ENCODE measurements at regions not wholly inside any gene's neighbourhood (a gene's known extent, or its start where the extent isn't known, plus 50 kb on each side); places are given as distances from the start of the nearest gene placed in this dataset.

GRCh38 chr13:37303606-37304005 is 198.1 kb upstream of the CSNK1A1L start:
- DNase-seq (ENCODE audit: low read depth in 1 of 2, low spot score in 1 of 2) = no peak
- Histone ChIP-seq H3K4me3 (no peak overlapping the region), H3K4me2 (no peak overlapping the region), H3K27ac (no peak overlapping the region), H3K9me3 (no peaks in the 10 kb centered on the region), H3K4me1 (no peaks in the 10 kb centered on the region)
- ChIA-PET CTCF (no interaction called here), POLR2A (no interaction called here)
- TF ChIP-seq ZNF302 (CRISPR knock-in tag; IDR thresholded peaks at IDR 0.05) (no peak), POLR2AphosphoS2 (conservative IDR thresholded peaks at IDR 0.05; ENCODE audit: low read length) (no peak), HDAC2 (IDR thresholded peaks at IDR 0.05) (no peak)
- no peak for ATAC-seq
- no peak for FAIRE-seq
- 7% methylated on average over 2 of the region's 2 CpGs for WGBS (ENCODE audit: missing lambda C conversion rate)

DNA sequence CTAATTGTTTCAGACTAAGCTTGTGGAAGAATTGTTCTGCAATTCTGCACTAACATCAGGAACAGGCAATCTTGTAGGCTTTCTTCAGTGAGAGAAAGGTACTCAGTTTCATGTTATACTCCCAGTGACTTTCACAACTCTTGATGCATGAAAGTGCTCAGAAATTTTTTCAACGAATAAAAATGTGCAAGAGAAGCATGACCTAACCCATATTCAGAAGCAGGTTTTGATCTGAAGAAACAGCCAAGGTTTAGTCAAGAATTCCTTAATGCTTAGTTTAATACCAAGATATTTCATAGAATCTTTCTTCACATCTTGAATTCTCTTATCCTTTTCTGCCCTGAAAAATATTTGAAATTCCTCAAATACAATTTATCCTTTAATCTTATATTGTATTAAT is 197.2 kb upstream of the CSNK1A1L start:
- Histone ChIP-seq H3K4me1 (no peaks in the 10 kb centered on the region), H3K4me2 (no peak overlapping the region), H3K27ac (no peak overlapping the region), H3K4me3 (no peak overlapping the region), H3K9me3 (no peaks in the 10 kb centered on the region)
- TF ChIP-seq ZFP36 (IDR thresholded peaks at IDR 0.05; ENCODE audit: borderline replicate concordance, partially characterized antibody) (no peak), ZNF302 (CRISPR knock-in tag; IDR thresholded peaks at IDR 0.05) (no peak), TP53 (CRISPR knock-in tag; IDR thresholded peaks at IDR 0.05) (no peak), PHF8 (IDR thresholded peaks at IDR 0.05; ENCODE audit: borderline replicate concordance, low read depth) (no peak), CEBPB (IDR thresholded peaks at IDR 0.05) (no peak), GATA3 (IDR thresholded peaks at IDR 0.05; ENCODE audit: borderline replicate concordance) (no peak)
- CTCF ChIA-PET = no interaction called here
- FAIRE-seq (no peak), DNase-seq (ENCODE audit: low read depth in 1 of 2, low spot score in 1 of 2) (no peak), ATAC-seq (no peak)
- WGBS (ENCODE audit: missing lambda C conversion rate) = 0% methylated on average over 1 of the region's 1 CpG
- POLR2A ChIA-PET = no interaction called here

DNA sequence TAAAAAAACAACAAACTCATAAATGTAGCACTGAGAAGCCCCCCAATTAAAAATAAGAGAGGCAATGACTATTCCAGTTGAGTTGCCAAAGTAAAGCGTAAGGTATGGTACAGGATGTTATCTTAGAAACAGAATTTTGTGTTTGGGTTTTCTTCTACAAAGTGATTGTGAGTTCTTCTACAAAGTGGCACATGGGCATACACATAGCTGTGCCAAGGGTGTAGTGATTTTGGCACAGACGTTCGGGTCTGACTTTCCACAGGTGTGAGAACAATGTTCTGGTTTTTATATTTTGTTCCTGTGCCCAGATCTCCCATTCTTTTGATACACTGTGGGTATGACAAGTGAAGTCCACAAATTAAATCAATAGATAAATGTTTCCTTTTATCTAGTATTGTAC is 190.1 kb upstream of the CSNK1A1L start:
- FAIRE-seq (no peak), DNase-seq (ENCODE audit: low read depth in 1 of 2, low spot score in 1 of 2) (no peak), ATAC-seq (no peak)
- Histone ChIP-seq H3K4me1 (no peaks in the 10 kb centered on the region), H3K9me3 (no peaks in the 10 kb centered on the region), H3K4me3 (no peak overlapping the region), H3K27ac (no peak overlapping the region), H3K4me2 (no peak overlapping the region)
- POLR2A ChIA-PET = no interaction called here
- CTCF ChIA-PET = no interaction called here
- TF ChIP-seq HEYL (CRISPR knock-in tag; IDR thresholded peaks at IDR 0.05) (no peak), FOSB (CRISPR knock-in tag; IDR thresholded peaks at IDR 0.05) (no peak), CBX2 (IDR thresholded peaks at IDR 0.05; ENCODE audit: borderline replicate concordance, low read depth) (no peak), CTCF (IDR thresholded peaks at IDR 0.05) (no peak), ZC3H11A (IDR thresholded peaks at IDR 0.05) (no peak), EHMT2 (IDR thresholded peaks at IDR 0.05; ENCODE audit: low read depth) (no peak), FOXS1 (CRISPR knock-in tag; IDR thresholded peaks at IDR 0.05) (no peak), MYC (IDR thresholded peaks at IDR 0.05; ENCODE audit: borderline replicate concordance, low read length) (no peak), PHF8 (IDR thresholded peaks at IDR 0.05; ENCODE audit: borderline replicate concordance, low read depth) (no peak), NR3C1 (IDR thresholded peaks at IDR 0.05) (no peak), RNF2 (IDR thresholded peaks at IDR 0.05; ENCODE audit: borderline replicate concordance, low read depth) (no peak), POLR2AphosphoS2 (conservative IDR thresholded peaks at IDR 0.05; ENCODE audit: low read length) (no peak), NFE2L2 (conservative IDR thresholded peaks at IDR 0.05; ENCODE audit: low read length) (no peak), ZNF302 (CRISPR knock-in tag; IDR thresholded peaks at IDR 0.05) (no peak), EHF (CRISPR knock-in tag; IDR thresholded peaks at IDR 0.05) (no peak), TFCP2L1 (CRISPR knock-in tag; IDR thresholded peaks at IDR 0.05) (no peak), FOSL2 (IDR thresholded peaks at IDR 0.05) (no peak), FOSL2 (CRISPR knock-in tag; IDR thresholded peaks at IDR 0.05) (no peak), CHD2 (IDR thresholded peaks at IDR 0.05; ENCODE audit: low read length, partially characterized antibody) (no peak), MAFK (IDR thresholded peaks at IDR 0.05; ENCODE audit: partially characterized antibody) (no peak)
- TF ChIP-seq, protein P1, sequence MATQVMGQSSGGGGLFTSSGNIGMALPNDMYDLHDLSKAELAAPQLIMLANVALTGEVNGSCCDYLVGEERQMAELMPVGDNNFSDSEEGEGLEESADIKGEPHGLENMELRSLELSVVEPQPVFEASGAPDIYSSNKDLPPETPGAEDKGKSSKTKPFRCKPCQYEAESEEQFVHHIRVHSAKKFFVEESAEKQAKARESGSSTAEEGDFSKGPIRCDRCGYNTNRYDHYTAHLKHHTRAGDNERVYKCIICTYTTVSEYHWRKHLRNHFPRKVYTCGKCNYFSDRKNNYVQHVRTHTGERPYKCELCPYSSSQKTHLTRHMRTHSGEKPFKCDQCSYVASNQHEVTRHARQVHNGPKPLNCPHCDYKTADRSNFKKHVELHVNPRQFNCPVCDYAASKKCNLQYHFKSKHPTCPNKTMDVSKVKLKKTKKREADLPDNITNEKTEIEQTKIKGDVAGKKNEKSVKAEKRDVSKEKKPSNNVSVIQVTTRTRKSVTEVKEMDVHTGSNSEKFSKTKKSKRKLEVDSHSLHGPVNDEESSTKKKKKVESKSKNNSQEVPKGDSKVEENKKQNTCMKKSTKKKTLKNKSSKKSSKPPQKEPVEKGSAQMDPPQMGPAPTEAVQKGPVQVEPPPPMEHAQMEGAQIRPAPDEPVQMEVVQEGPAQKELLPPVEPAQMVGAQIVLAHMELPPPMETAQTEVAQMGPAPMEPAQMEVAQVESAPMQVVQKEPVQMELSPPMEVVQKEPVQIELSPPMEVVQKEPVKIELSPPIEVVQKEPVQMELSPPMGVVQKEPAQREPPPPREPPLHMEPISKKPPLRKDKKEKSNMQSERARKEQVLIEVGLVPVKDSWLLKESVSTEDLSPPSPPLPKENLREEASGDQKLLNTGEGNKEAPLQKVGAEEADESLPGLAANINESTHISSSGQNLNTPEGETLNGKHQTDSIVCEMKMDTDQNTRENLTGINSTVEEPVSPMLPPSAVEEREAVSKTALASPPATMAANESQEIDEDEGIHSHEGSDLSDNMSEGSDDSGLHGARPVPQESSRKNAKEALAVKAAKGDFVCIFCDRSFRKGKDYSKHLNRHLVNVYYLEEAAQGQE (IDR thresholded peaks at IDR 0.05) = no peak
- WGBS (ENCODE audit: missing lambda C conversion rate) = 2% methylated on average over 3 of the region's 3 CpGs
